Thyroid gland (tissue), 4 donors: ENCODE measurements at regions not wholly inside any gene's neighbourhood (a gene's known extent, or its start where the extent isn't known, plus 50 kb on each side); places are given as distances from the start of the nearest gene placed in this dataset.

Experiments used
- DNase-seq, 2 donors: peaks; one replicate each; pipeline ENCODE4 v3.0.0-alpha.2; 2019
- H3K27ac ChIP-seq, 3 donors: fragments of 200-600 bp; sonication (generic); 1 replicate in 2 of 3; 2 replicates in 1 of 3; pipeline ENCODE4 v1.5.1; 2016 to 2019; ENCODE audit warnings: mild to moderate bottlenecking in 1 of 3, moderate library complexity in 1 of 3
- H3K27me3 ChIP-seq: fragments of 200-600 bp; sonication (generic); one replicate; pipeline ENCODE4 v1.5.1; 2019
- H3K36me3 ChIP-seq, 2 donors: fragments of 200-600 bp; sonication (generic); one replicate each; pipeline ENCODE4 v1.5.1; 2016 to 2019
- H3K4me1 ChIP-seq, 2 donors: fragments of 200-600 bp; sonication (generic); one replicate each; pipeline ENCODE4 v1.5.1; 2017 to 2019
- H3K4me3 ChIP-seq, 3 donors: fragments of 200-600 bp; sonication (generic); replicated peaks in 1 of 3; 1 replicate in 2 of 3; 2 replicates in 1 of 3; pipeline ENCODE4 v1.5.1; 2016; ENCODE audit warnings: mild to moderate bottlenecking in 1 of 3
- H3K9me3 ChIP-seq: fragments of 200-600 bp; sonication (generic); one replicate; pipeline ENCODE4 v1.5.1; 2017
- CTCF ChIP-seq, 6 experiments: fragments of 200-600 bp in 3 of 6; fragments of 450-650 bp in 3 of 6; sonication (generic) in 3 of 6; IDR thresholded peaks; one replicate each; pipeline ENCODE4 v1.5.1; 2016 to 2019; ENCODE audit warnings: antibody characterized with exemption in 6 of 6, mild to moderate bottlenecking in 2 of 6, inconsistent platforms in 1 of 6, moderate library complexity in 1 of 6
- POLR2A ChIP-seq, 2 donors: fragments of 450-650 bp; IDR thresholded peaks; one replicate each; pipeline ENCODE4 v1.6.1; 2017; ENCODE audit warnings: antibody characterized with exemption in 2 of 2, mild to moderate bottlenecking in 2 of 2, moderate library complexity in 1 of 2
- WGBS, 2 donors: methylation state at CpG; one replicate each; pipeline ENCODE4 v1.1.5; 2017; 5-methylcytosine and 5-hydroxymethylcytosine counted together
- intact Hi-C: fragments of 100-400 bp; cut with DNase I; formaldehyde crosslinking; loops from one replicate; pipeline ENCODE4 v1.15.1; 2023

DNA sequence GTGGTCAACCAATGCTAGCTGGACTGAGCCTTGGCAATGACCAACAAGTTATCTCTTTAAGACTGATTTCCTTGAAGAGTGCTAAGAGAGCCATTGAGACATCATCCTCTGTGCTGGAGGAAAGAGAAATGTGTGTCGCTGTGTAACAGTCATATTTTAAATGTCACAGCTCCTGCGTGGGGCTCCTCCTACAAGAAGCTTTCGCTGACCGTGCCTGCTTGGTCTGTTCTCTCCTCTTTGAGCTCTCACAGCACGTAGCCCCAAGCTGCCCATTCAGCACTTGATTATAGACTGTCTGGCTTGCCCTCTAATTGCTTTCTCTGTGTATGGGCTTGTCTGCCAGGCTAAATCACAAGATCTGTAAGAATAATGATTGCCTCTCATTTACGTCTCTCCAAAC, 221.3 kb downstream of the FOXD2 start:
- Histone ChIP-seq H3K9me3 (no peaks in the 10 kb centered on the region), H3K4me3 (no peak overlapping the region), H3K27ac (no peak overlapping the region), H3K27me3 (no peaks in the 10 kb centered on the region), H3K36me3 (no peaks in the 10 kb centered on the region), H3K4me1 (peaks cover 0 to 5% of the 10 kb centered on the region in 2 donors)
- intact Hi-C loops, result no loop called here
- TF ChIP-seq POLR2A (IDR thresholded peaks at IDR 0.05) (no peak), CTCF (IDR thresholded peaks at IDR 0.05) (no peak)
- 82 to 88% methylated on average over 6 of the region's 6 CpGs for WGBS, 2 donors
- DNase-seq, result no peak

- Histone ChIP-seq H3K9me3 (no peaks in the 10 kb centered on the region), H3K4me3 (no peak overlapping the region), H3K4me1 (peaks cover 0 to 2% of the 10 kb centered on the region in 2 donors), H3K36me3 (no peaks in the 10 kb centered on the region), H3K27me3 (no peaks in the 10 kb centered on the region), H3K27ac (no peak overlapping the region)
- 45 to 56% methylated on average over 1 of the region's 1 CpG for WGBS, 2 donors
- TF ChIP-seq CTCF (IDR thresholded peaks at IDR 0.05) (no peak), POLR2A (IDR thresholded peaks at IDR 0.05) (no peak)
- DNase-seq, result no peak
- intact Hi-C loops, result no loop called here
Observed at GRCh38 chr1:47660622-47661021, 222.8 kb downstream of the FOXD2 start.

- H3K4me3 ChIP-seq, result no peak overlapping the region
- no peaks in the 10 kb centered on the region for H3K36me3 ChIP-seq
- DNase-seq, result no peak
- H3K9me3 ChIP-seq, result no peaks in the 10 kb centered on the region
- TF ChIP-seq POLR2A (IDR thresholded peaks at IDR 0.05), result no peak
- TF ChIP-seq CTCF (IDR thresholded peaks at IDR 0.05), result no peak
- no peaks in the 10 kb centered on the region for H3K27me3 ChIP-seq
- WGBS, 2 donors, result 76 to 80% methylated on average over 6 of the region's 6 CpGs
- H3K27ac ChIP-seq, result no peak overlapping the region
- intact Hi-C loops, result no loop called here
- H3K4me1 ChIP-seq, result no peaks in the 10 kb centered on the region
Observed at GRCh38 chr1:47661040-47661439, 223.2 kb downstream of the FOXD2 start.

DNA sequence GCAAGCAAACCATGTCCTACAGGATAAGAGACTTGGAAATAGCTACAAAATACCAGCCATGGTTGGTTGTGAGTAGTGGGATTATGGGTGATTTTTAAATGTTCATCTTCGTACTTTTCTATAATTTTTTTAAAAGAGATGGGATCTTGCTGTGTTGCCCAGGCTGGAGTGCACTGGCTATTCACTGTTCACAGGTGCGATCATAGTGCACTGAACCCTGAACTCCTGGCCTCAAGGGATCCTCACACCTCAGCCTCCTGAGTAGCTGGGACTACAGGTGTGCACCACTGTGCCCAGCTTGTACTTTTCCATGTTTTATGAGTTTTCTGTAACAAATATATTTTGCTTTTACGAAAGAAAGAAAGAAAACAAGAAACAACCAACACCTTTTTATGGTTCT, 224.2 kb downstream of the FOXD2 start:
- intact Hi-C loops, result no loop called here

DNA sequence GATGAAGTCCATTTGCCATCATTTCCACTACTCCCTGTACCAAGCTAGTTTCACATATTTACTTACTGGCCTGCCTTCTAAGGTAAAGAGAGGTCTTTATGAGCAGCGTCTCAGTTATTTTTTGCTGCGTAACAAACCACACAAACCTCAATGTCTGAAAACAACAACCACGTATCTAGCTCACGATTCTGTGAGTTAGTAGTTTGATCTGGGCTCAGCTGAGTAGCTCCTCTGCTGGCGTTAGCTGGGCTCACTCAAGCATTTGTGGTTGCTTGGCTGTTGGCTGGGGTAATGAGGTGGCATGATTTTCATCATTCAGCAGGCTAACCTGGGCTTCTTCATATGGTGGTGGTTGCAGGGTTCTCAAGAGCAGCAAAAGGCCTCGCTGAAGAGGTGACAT, 225.4 kb downstream of the FOXD2 start:
- H3K4me1 ChIP-seq, result no peaks in the 10 kb centered on the region
- DNase-seq, result no peak
- 79 to 84% methylated on average over 6 of the region's 6 CpGs for WGBS, 2 donors

More for the DNA sequence above, 224.2 kb downstream of the FOXD2 start:
- no peak for DNase-seq
- TF ChIP-seq POLR2A (IDR thresholded peaks at IDR 0.05), result no peak
- TF ChIP-seq CTCF (IDR thresholded peaks at IDR 0.05), result no peak
- Histone ChIP-seq H3K27ac (no peak overlapping the region), H3K9me3 (no peaks in the 10 kb centered on the region), H3K27me3 (no peaks in the 10 kb centered on the region), H3K4me3 (no peak overlapping the region), H3K4me1 (no peaks in the 10 kb centered on the region), H3K36me3 (no peaks in the 10 kb centered on the region)
- 91 to 93% methylated on average over 3 of the region's 3 CpGs for WGBS, 2 donors

More for the DNA sequence above, 225.4 kb downstream of the FOXD2 start:
- no peaks in the 10 kb centered on the region for H3K27me3 ChIP-seq
- no peaks in the 10 kb centered on the region for H3K9me3 ChIP-seq
- intact Hi-C loops, result no loop called here
- no peaks in the 10 kb centered on the region for H3K36me3 ChIP-seq
- no peak overlapping the region for H3K27ac ChIP-seq
- TF ChIP-seq POLR2A (IDR thresholded peaks at IDR 0.05), result no peak
- TF ChIP-seq CTCF (IDR thresholded peaks at IDR 0.05), result no peak
- no peak overlapping the region for H3K4me3 ChIP-seq
